Spleen (tissue), 11 donors: ENCODE measurements at regions not wholly inside any gene's neighbourhood (a gene's known extent, or its start where the extent isn't known, plus 50 kb on each side); places are given as distances from the start of the nearest gene placed in this dataset.

Experiments
- DNase-seq: peaks from one replicate; pipeline ENCODE4 v3.0.0-alpha.2; 2020
- H3K27ac ChIP-seq, 8 donors: fragments of 200-600 bp; sonication (generic) in 7 of 8; 1 replicate in 4 of 8; 2 replicates in 4 of 8; pipeline versions ENCODE4 v1.5.0 to v1.8.0; 2016 to 2021; ENCODE audit warnings: inconsistent platforms in 4 of 8, mild to moderate bottlenecking in 4 of 8, moderate library complexity in 1 of 8
- H3K27me3 ChIP-seq, 7 donors: fragments of 200-600 bp; sonication (generic) in 6 of 7; replicated peaks in 1 of 7; 1 replicate in 4 of 7; 2 replicates in 3 of 7; pipeline versions ENCODE4 v1.5.0 to v1.8.0; 2016 to 2021; ENCODE audit warnings: inconsistent platforms in 3 of 7, mild to moderate bottlenecking in 1 of 7
- H3K36me3 ChIP-seq, 6 donors: fragments of 200-600 bp; sonication (generic) in 5 of 6; 1 replicate in 4 of 6; 2 replicates in 2 of 6; pipeline versions ENCODE4 v1.5.0 to v1.8.0; 2016 to 2021; ENCODE audit warnings: inconsistent platforms in 2 of 6
- H3K4me1 ChIP-seq, 6 donors: fragments of 200-600 bp; sonication (generic) in 5 of 6; 1 replicate in 3 of 6; 2 replicates in 3 of 6; pipeline versions ENCODE4 v1.5.0 to v1.8.0; 2016 to 2021; ENCODE audit warnings: inconsistent platforms in 3 of 6
- H3K4me3 ChIP-seq, 8 donors: fragments of 200-600 bp; sonication (generic) in 7 of 8; 1 replicate in 4 of 8; 2 replicates in 4 of 8; pipeline versions ENCODE4 v1.5.0 to v1.8.0; 2016 to 2021; ENCODE audit warnings: inconsistent platforms in 4 of 8, mild to moderate bottlenecking in 4 of 8, moderate library complexity in 2 of 8
- H3K9me3 ChIP-seq, 8 donors: fragments of 200-600 bp; sonication (generic) in 7 of 8; 1 replicate in 4 of 8; 2 replicates in 4 of 8; pipeline versions ENCODE4 v1.5.0 to v1.8.0; 2016 to 2021; ENCODE audit warnings: inconsistent platforms in 4 of 8
- CTCF ChIP-seq, 11 experiments: fragments of 200-600 bp in 7 of 11; fragments of 450-650 bp in 4 of 11; sonication (generic) in 4 of 11; IDR thresholded peaks in 8 of 11; conservative IDR thresholded peaks in 3 of 11; 1 replicate in 7 of 11; 2 replicates in 4 of 11; pipeline versions ENCODE4 v1.4.0 to v1.8.0; 2016 to 2021; ENCODE audit warnings: antibody characterized with exemption in 11 of 11, inconsistent platforms in 4 of 11, mild to moderate bottlenecking in 1 of 11
- POLR2A ChIP-seq, 3 donors: fragments of 450-650 bp; IDR thresholded peaks; one replicate each; pipeline ENCODE4 v1.5.1; 2017; ENCODE audit warnings: antibody characterized with exemption in 3 of 3, mild to moderate bottlenecking in 1 of 3
- POLR2AphosphoS5 ChIP-seq, 3 donors: sonication (generic); formaldehyde crosslinking; IDR thresholded peaks; one replicate each; pipeline ENCODE4 v1.5.1; 2017; ENCODE audit warnings: antibody characterized with exemption in 3 of 3
- WGBS, 5 donors: extraction: QIAGEN DNeasy Blood & Tissue Kit in 3 of 5; methylation state at CpG; one replicate each; pipeline versions ENCODE4 v1.1.5 to v1.1.7; 2013 to 2018; 5-methylcytosine and 5-hydroxymethylcytosine counted together
- intact Hi-C: fragments of 100-400 bp; cut with DNase I; formaldehyde crosslinking; loops from one replicate; pipeline ENCODE4 v1.15.0; 2023; ENCODE audit warnings: low total_unique reads
- donor health status: healthy with polysubstance abuse.
- donor health status: DM: no; HTN: no; CAD: no; lungs with moderate emphysema.
- donor health status: DM: no; HTN: no; CAD: no.
- donor health status: Bipolar disorder and iron deficiency.
- donor health status: healthy.
- donor health status: DM: no; HTN: no; CAD: no.
- donor health status: DM: yes; HTN: yes; CAD: no.

GRCh38 chr5:84741056-84741455 is 356.4 kb upstream of the EDIL3 start:
- intact Hi-C loops: no loop called here
- no peaks in the 10 kb centered on the region for H3K36me3 ChIP-seq
- no peak overlapping the region for H3K27ac ChIP-seq
- no peak overlapping the region for H3K4me3 ChIP-seq
- peaks cover 0 to 10% (median 0%) of the 10 kb centered on the region in 8 donors for H3K9me3 ChIP-seq
- no peak for DNase-seq
- TF ChIP-seq CTCF (IDR thresholded peaks at IDR 0.05 in 8 of 11, conservative IDR thresholded peaks at IDR 0.05 in 3 of 11): no peak
- H3K27me3 ChIP-seq: no peaks in the 10 kb centered on the region
- H3K4me1 ChIP-seq: no peaks in the 10 kb centered on the region
- WGBS, 5 donors: 60 to 69% (median 68%) methylated on average over 1 of the region's 1 CpG

GRCh38 chr5:84729326-84729725 is 344.6 kb upstream of the EDIL3 start:
- Histone ChIP-seq H3K27me3 (no peaks in the 10 kb centered on the region), H3K36me3 (no peaks in the 10 kb centered on the region), H3K4me1 (no peaks in the 10 kb centered on the region), H3K4me3 (no peak overlapping the region), H3K9me3 (no peaks in the 10 kb centered on the region), H3K27ac (no peak overlapping the region)
- WGBS, 5 donors: 50 to 66% (median 58%) methylated on average over 5 of the region's 5 CpGs
- no peak for TF ChIP-seq CTCF (IDR thresholded peaks at IDR 0.05 in 8 of 11, conservative IDR thresholded peaks at IDR 0.05 in 3 of 11)
- no peak for TF ChIP-seq POLR2A (IDR thresholded peaks at IDR 0.05)
- no peak for TF ChIP-seq POLR2AphosphoS5 (IDR thresholded peaks at IDR 0.05)
- intact Hi-C loops: no loop called here
- no peak for DNase-seq

GRCh38 chr5:84727708-84728107 is 343.0 kb upstream of the EDIL3 start:
- Histone ChIP-seq H3K9me3 (no peaks in the 10 kb centered on the region), H3K36me3 (no peaks in the 10 kb centered on the region), H3K4me1 (no peaks in the 10 kb centered on the region), H3K27ac (no peak overlapping the region), H3K27me3 (no peaks in the 10 kb centered on the region), H3K4me3 (no peak overlapping the region)
- intact Hi-C loops: no loop called here
- 75 to 81% (median 79%) methylated on average over 2 of the region's 2 CpGs for WGBS, 5 donors
- no peak for DNase-seq
- TF ChIP-seq POLR2A (IDR thresholded peaks at IDR 0.05): no peak
- no peak for TF ChIP-seq POLR2AphosphoS5 (IDR thresholded peaks at IDR 0.05)
- no peak for TF ChIP-seq CTCF (IDR thresholded peaks at IDR 0.05 in 8 of 11, conservative IDR thresholded peaks at IDR 0.05 in 3 of 11)

GRCh38 chr5:84725946-84726570 is 341.4 kb upstream of the EDIL3 start:
- no peak for DNase-seq
- Histone ChIP-seq H3K9me3 (peaks cover 0 to under 1% (median 0%) of the 10 kb centered on the region in 8 donors), H3K4me3 (no peak overlapping the region), H3K36me3 (no peaks in the 10 kb centered on the region), H3K27me3 (no peaks in the 10 kb centered on the region), H3K27ac (no peak overlapping the region), H3K4me1 (no peaks in the 10 kb centered on the region)
- no peak for TF ChIP-seq POLR2AphosphoS5 (IDR thresholded peaks at IDR 0.05)
- WGBS, 5 donors: 78 to 93% (median 83%) methylated on average over 2 of the region's 2 CpGs
- intact Hi-C loops: no loop called here

- Histone ChIP-seq H3K27me3 (no peaks in the 10 kb centered on the region), H3K36me3 (no peaks in the 10 kb centered on the region), H3K4me3 (no peak overlapping the region), H3K9me3 (peaks cover 0 to 10% (median 0%) of the 10 kb centered on the region in 8 donors), H3K27ac (no peak overlapping the region), H3K4me1 (no peaks in the 10 kb centered on the region)
- no peak for TF ChIP-seq POLR2AphosphoS5 (IDR thresholded peaks at IDR 0.05)
- TF ChIP-seq POLR2A (IDR thresholded peaks at IDR 0.05): no peak
- no peak for TF ChIP-seq CTCF (IDR thresholded peaks at IDR 0.05 in 8 of 11, conservative IDR thresholded peaks at IDR 0.05 in 3 of 11)
- intact Hi-C loops: no loop called here
- no peak for DNase-seq
- 62 to 91% (median 87%) methylated on average over 1 of the region's 1 CpG for WGBS, 5 donors
Observed at GRCh38 chr5:84724683-84725082, 340.0 kb upstream of the EDIL3 start.
